ENCODE measurements at regions not wholly inside any gene's neighbourhood (a gene's known extent, or its start where the extent isn't known, plus 50 kb on each side); places are given as distances from the start of the nearest gene placed in this dataset.

DNA sequence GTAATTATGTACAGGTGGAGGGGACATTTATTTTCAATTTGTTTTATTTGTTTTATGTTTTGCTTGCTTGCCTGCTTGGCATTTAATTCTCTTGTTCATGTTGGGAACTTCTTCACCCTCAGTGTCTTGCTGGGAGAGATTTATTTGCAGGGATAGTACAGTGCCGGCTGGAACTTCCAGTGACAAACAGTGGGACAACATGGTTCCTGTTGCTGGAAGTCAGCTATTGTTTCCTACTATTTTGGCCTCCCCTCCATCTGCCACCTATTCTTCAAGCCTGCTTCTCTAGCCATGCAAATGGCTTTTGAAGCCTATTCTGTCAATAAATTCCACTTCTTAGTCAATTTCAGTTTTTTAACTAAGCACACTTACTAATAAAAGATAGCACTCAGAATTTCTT, 105.4 kb upstream of the BANK1 start:
- CTCF ChIA-PET = no interaction called here
- H3K4me1 ChIP-seq (ENCODE audit: control insufficient read depth, insufficient read depth, low read length) = no peaks in the 10 kb centered on the region
- DNase-seq (ENCODE audit: low read depth, low spot score) (no peak), ATAC-seq (no peak)
- in situ Hi-C loops (cut with HindIII; ENCODE audit: low pct_unique_long_range_greater_than_20kb, low sequenced_read_pairs) (no loop called here), intact Hi-C loops (cut with micrococcal nuclease; ENCODE audit: unreplicated experiment) (no loop called here)
- H3K4me3 ChIP-seq (ENCODE audit: low read depth in 2 of 2, low read length in 2 of 2) = no peak overlapping the region
- H3K27ac ChIP-seq (ENCODE audit: low read length) = no peak overlapping the region
- no TSS peak for BruUV-seq (replicated peaks)
- POLR2A ChIA-PET = no interaction called here
- H3K9me3 ChIP-seq (ENCODE audit: control insufficient read depth, insufficient read depth, low read depth, low read length) = no peaks in the 10 kb centered on the region
- TF ChIP-seq SIN3A (IDR thresholded peaks at IDR 0.05; ENCODE audit: borderline replicate concordance, insufficient read depth, low read depth, low read length) (no peak), TCF7L2 (IDR thresholded peaks at IDR 0.05; ENCODE audit: low read depth, low read length) (no peak), POLR2AphosphoS5 (IDR thresholded peaks at IDR 0.05; ENCODE audit: low read depth, low read length) (no peak)
- TF ChIP-seq, protein P1, sequence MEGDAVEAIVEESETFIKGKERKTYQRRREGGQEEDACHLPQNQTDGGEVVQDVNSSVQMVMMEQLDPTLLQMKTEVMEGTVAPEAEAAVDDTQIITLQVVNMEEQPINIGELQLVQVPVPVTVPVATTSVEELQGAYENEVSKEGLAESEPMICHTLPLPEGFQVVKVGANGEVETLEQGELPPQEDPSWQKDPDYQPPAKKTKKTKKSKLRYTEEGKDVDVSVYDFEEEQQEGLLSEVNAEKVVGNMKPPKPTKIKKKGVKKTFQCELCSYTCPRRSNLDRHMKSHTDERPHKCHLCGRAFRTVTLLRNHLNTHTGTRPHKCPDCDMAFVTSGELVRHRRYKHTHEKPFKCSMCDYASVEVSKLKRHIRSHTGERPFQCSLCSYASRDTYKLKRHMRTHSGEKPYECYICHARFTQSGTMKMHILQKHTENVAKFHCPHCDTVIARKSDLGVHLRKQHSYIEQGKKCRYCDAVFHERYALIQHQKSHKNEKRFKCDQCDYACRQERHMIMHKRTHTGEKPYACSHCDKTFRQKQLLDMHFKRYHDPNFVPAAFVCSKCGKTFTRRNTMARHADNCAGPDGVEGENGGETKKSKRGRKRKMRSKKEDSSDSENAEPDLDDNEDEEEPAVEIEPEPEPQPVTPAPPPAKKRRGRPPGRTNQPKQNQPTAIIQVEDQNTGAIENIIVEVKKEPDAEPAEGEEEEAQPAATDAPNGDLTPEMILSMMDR (IDR thresholded peaks at IDR 0.05) = no peak
- TF ChIP-seq, protein P2, sequence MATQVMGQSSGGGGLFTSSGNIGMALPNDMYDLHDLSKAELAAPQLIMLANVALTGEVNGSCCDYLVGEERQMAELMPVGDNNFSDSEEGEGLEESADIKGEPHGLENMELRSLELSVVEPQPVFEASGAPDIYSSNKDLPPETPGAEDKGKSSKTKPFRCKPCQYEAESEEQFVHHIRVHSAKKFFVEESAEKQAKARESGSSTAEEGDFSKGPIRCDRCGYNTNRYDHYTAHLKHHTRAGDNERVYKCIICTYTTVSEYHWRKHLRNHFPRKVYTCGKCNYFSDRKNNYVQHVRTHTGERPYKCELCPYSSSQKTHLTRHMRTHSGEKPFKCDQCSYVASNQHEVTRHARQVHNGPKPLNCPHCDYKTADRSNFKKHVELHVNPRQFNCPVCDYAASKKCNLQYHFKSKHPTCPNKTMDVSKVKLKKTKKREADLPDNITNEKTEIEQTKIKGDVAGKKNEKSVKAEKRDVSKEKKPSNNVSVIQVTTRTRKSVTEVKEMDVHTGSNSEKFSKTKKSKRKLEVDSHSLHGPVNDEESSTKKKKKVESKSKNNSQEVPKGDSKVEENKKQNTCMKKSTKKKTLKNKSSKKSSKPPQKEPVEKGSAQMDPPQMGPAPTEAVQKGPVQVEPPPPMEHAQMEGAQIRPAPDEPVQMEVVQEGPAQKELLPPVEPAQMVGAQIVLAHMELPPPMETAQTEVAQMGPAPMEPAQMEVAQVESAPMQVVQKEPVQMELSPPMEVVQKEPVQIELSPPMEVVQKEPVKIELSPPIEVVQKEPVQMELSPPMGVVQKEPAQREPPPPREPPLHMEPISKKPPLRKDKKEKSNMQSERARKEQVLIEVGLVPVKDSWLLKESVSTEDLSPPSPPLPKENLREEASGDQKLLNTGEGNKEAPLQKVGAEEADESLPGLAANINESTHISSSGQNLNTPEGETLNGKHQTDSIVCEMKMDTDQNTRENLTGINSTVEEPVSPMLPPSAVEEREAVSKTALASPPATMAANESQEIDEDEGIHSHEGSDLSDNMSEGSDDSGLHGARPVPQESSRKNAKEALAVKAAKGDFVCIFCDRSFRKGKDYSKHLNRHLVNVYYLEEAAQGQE (IDR thresholded peaks at IDR 0.05; ENCODE audit: insufficient read depth in 1 of 2, low read depth in 2 of 2, low read length in 1 of 2) = no peak
- no peaks in the 10 kb centered on the region for H3K36me3 ChIP-seq (ENCODE audit: control insufficient read depth, insufficient read depth, low read length)
- no peaks in the 10 kb centered on the region for H3K27me3 ChIP-seq (ENCODE audit: control insufficient read depth, insufficient read depth, low read length)

DNA sequence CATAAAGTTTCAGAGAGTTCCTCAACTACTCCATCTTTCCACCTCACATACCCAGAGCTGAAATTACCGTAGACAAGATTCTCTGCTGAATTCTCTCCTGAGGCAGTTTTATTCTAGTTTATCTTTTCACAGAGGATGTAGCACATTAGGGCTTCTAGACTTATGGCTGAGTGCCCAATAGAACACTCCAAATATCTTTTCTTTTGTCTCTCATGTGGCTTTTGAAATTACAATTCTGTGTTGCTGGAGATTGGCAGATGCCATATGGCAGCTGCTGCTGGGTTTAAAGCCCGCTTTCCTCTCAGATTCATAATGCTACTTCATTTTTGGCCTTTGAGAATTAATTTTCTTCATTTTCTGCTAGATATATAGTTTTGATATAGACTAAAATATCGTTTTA, 107.6 kb upstream of the BANK1 start:
- CTCF ChIA-PET = no interaction called here
- no peaks in the 10 kb centered on the region for H3K36me3 ChIP-seq (ENCODE audit: control insufficient read depth, insufficient read depth, low read length)

More for the DNA sequence above, 107.6 kb upstream of the BANK1 start:
- BruUV-seq (replicated peaks) = no TSS peak
- H3K4me1 ChIP-seq (ENCODE audit: control insufficient read depth, insufficient read depth, low read length) = no peaks in the 10 kb centered on the region
- ATAC-seq = no peak
- no peak for DNase-seq (ENCODE audit: low read depth, low spot score)
- in situ Hi-C loops (cut with HindIII; ENCODE audit: low pct_unique_long_range_greater_than_20kb, low sequenced_read_pairs) (no loop called here), intact Hi-C loops (cut with micrococcal nuclease; ENCODE audit: unreplicated experiment) (no loop called here)
- TF ChIP-seq, protein P2 (IDR thresholded peaks at IDR 0.05; ENCODE audit: insufficient read depth in 1 of 2, low read depth in 2 of 2, low read length in 1 of 2) = no peak
- TF ChIP-seq TCF7L2 (IDR thresholded peaks at IDR 0.05; ENCODE audit: low read depth, low read length) = no peak
- no peak for TF ChIP-seq POLR2AphosphoS5 (IDR thresholded peaks at IDR 0.05; ENCODE audit: low read depth, low read length)
- no peak for TF ChIP-seq SIN3A (IDR thresholded peaks at IDR 0.05; ENCODE audit: borderline replicate concordance, insufficient read depth, low read depth, low read length)
- TF ChIP-seq, protein P1 (IDR thresholded peaks at IDR 0.05) = no peak
- POLR2A ChIA-PET = no interaction called here
- no peaks in the 10 kb centered on the region for H3K9me3 ChIP-seq (ENCODE audit: control insufficient read depth, insufficient read depth, low read depth, low read length)
- H3K27ac ChIP-seq (ENCODE audit: low read length) = no peak overlapping the region
- H3K27me3 ChIP-seq (ENCODE audit: control insufficient read depth, insufficient read depth, low read length) = no peaks in the 10 kb centered on the region
- H3K4me3 ChIP-seq (ENCODE audit: low read depth in 2 of 2, low read length in 2 of 2) = no peak overlapping the region
